SH-SY5Y (cell line): ENCODE measurements at regions not wholly inside any gene's neighbourhood (a gene's known extent, or its start where the extent isn't known, plus 50 kb on each side); places are given as distances from the start of the nearest gene placed in this dataset.

ENCODE experiments used
- GATA2 ChIP-seq: IDR thresholded peaks from 2 replicates; pipeline ENCODE4 v1.6.1; 2011; ENCODE audit warnings: mild to moderate bottlenecking, low read depth, low read length
- GATA3 ChIP-seq: IDR thresholded peaks from 2 replicates; pipeline ENCODE4 v1.6.1; 2011; ENCODE audit warnings: low read depth, mild to moderate bottlenecking, low read length, moderate library complexity

DNA sequence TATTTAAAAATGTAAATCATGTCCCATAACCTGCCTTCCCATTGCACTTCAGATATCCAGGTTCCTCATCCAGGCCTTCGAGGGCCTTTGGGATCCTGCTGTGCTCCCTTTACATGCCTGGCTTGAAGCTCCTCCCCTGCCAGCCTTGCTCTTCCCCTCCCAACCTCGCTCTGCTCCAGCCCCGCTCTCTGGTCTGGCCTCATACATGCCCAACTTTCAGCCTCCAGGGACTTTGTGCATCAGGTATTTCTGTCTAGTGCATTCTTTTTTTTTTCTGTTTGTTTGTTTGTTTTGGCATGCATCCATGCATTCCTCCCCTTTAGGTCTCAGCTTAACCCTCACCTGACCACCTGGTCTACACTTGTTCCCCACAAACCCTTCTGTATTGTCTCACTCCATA lies 160.3 kb downstream of the SNX10 start:
- TF ChIP-seq GATA2 (no peak), GATA3 (no peak)
